Stomach (tissue), 8 donors: ENCODE measurements at regions not wholly inside any gene's neighbourhood (a gene's known extent, or its start where the extent isn't known, plus 50 kb on each side); places are given as distances from the start of the nearest gene placed in this dataset.

Experiments used
- DNase-seq, 2 donors: peaks; one replicate each; pipeline versions ENCODE4 v3.0.0 to v3.0.0-alpha.2; 2013 to 2019
- H3K27ac ChIP-seq, 5 donors: fragments of 200-600 bp in 4 of 5; sonication (generic) in 4 of 5; one replicate each; pipeline ENCODE4 v1.5.1; 2013 to 2019; ENCODE audit warnings: mild to moderate bottlenecking in 1 of 5, moderate library complexity in 1 of 5
- H3K27me3 ChIP-seq, 3 donors: fragments of 200-600 bp; sonication (generic); one replicate each; pipeline ENCODE4 v1.5.1; 2017 to 2019; ENCODE audit warnings: mixed run types in 1 of 3
- H3K36me3 ChIP-seq, 4 donors: fragments of 200-600 bp; sonication (generic); 1 replicate in 3 of 4; 2 replicates in 1 of 4; pipeline ENCODE4 v1.5.1; 2016 to 2019
- H3K4me1 ChIP-seq, 4 donors: fragments of 200-600 bp; sonication (generic); one replicate each; pipeline ENCODE4 v1.5.1; 2016 to 2019
- H3K4me3 ChIP-seq, 4 donors: fragments of 200-600 bp; sonication (generic) in 3 of 4; one replicate each; pipeline ENCODE4 v1.5.1; 2016 to 2019; ENCODE audit warnings: mild to moderate bottlenecking in 1 of 4
- H3K9me3 ChIP-seq, 4 donors: fragments of 200-600 bp; sonication (generic); one replicate each; pipeline ENCODE4 v1.5.1; 2016 to 2019
- CTCF ChIP-seq, 7 experiments: fragments of 450-650 bp in 4 of 7; fragments of 200-600 bp in 3 of 7; sonication (generic) in 3 of 7; IDR thresholded peaks; one replicate each; pipeline ENCODE4 v1.5.1; 2016 to 2019; ENCODE audit warnings: antibody characterized with exemption in 7 of 7, control low read depth in 2 of 7, mild to moderate bottlenecking in 1 of 7
- EP300 ChIP-seq: sonication (generic); formaldehyde crosslinking; IDR thresholded peaks from one replicate; pipeline ENCODE4 v1.6.1; 2017; ENCODE audit warnings: antibody characterized with exemption
- POLR2A ChIP-seq, 4 donors: fragments of 450-650 bp; IDR thresholded peaks; one replicate each; pipeline ENCODE4 v1.6.1; 2016; ENCODE audit warnings: antibody characterized with exemption in 4 of 4, control low read depth in 2 of 4, mild to moderate bottlenecking in 1 of 4, moderate library complexity in 1 of 4
- POLR2AphosphoS5 ChIP-seq, 3 donors: sonication (generic); formaldehyde crosslinking; IDR thresholded peaks; one replicate each; pipeline ENCODE4 v1.6.1; 2016; ENCODE audit warnings: antibody characterized with exemption in 3 of 3
- WGBS, 5 donors: extraction: QIAGEN DNeasy Blood & Tissue Kit in 3 of 5; methylation state at CpG; one replicate each; pipeline versions ENCODE4 v1.1.5 to v1.1.7; 2013 to 2018; 5-methylcytosine and 5-hydroxymethylcytosine counted together
- intact Hi-C: fragments of 100-400 bp; cut with DNase I; formaldehyde crosslinking; loops from one replicate; pipeline ENCODE4 v1.15.1; 2023; ENCODE audit warnings: low total_unique reads
- donor health status: healthy with polysubstance abuse.
- donor health status: Bipolar disorder and iron deficiency.
- donor health status: healthy.

- WGBS, 5 donors: 92 to 97% (median 94%) methylated on average over 14 of the region's 14 CpGs
- no peak for DNase-seq
Observed at GRCh38 chr2:120509213-120509815, 163.4 kb downstream of the INHBB start.

GRCh38 chr2:120509991-120510735 is 164.2 kb downstream of the INHBB start:
- Histone ChIP-seq H3K9me3 (no peaks in the 10 kb centered on the region), H3K27ac (no peak overlapping the region), H3K4me3 (no peak overlapping the region), H3K36me3 (no peaks in the 10 kb centered on the region), H3K27me3 (no peaks in the 10 kb centered on the region), H3K4me1 (peaks cover 0 to 13% (median 8%) of the 10 kb centered on the region in 4 donors)
- TF ChIP-seq EP300: no peak
- TF ChIP-seq CTCF (IDR thresholded peaks at IDR 0.05): no peak
- TF ChIP-seq POLR2A (IDR thresholded peaks at IDR 0.05): no peak
- TF ChIP-seq POLR2AphosphoS5 (IDR thresholded peaks at IDR 0.05): no peak
- intact Hi-C loops: no loop called here
- DNase-seq: no peak
- 86 to 97% (median 94%) methylated on average over 4 to 10 of the region's 10 CpGs for WGBS, 5 donors

More at GRCh38 chr2:120509213-120509815, 163.4 kb downstream of the INHBB start:
- Histone ChIP-seq H3K36me3 (no peaks in the 10 kb centered on the region), H3K4me3 (no peak overlapping the region), H3K9me3 (no peaks in the 10 kb centered on the region), H3K27ac (peak overlapping the region in 1 of 5 donors; percentile 4), H3K4me1 (peaks cover 0 to 13% (median 8%) of the 10 kb centered on the region in 4 donors), H3K27me3 (no peaks in the 10 kb centered on the region)
- TF ChIP-seq CTCF (IDR thresholded peaks at IDR 0.05) (no peak), POLR2A (IDR thresholded peaks at IDR 0.05) (no peak), POLR2AphosphoS5 (IDR thresholded peaks at IDR 0.05) (no peak), EP300 (no peak)
- intact Hi-C loops: no loop called here

GRCh38 chr2:120510751-120511395 is 164.9 kb downstream of the INHBB start:
- Histone ChIP-seq H3K27ac (no peak overlapping the region), H3K4me1 (peaks cover 0 to 13% (median 8%) of the 10 kb centered on the region in 4 donors), H3K4me3 (no peak overlapping the region), H3K27me3 (no peaks in the 10 kb centered on the region), H3K36me3 (no peaks in the 10 kb centered on the region), H3K9me3 (no peaks in the 10 kb centered on the region)
- WGBS, 5 donors: 91 to 97% (median 93%) methylated on average over 9 to 11 of the region's 11 CpGs
- intact Hi-C loops: no loop called here
- no peak for DNase-seq
- TF ChIP-seq EP300: no peak
- no peak for TF ChIP-seq POLR2AphosphoS5 (IDR thresholded peaks at IDR 0.05)
- TF ChIP-seq POLR2A (IDR thresholded peaks at IDR 0.05): no peak
- TF ChIP-seq CTCF (IDR thresholded peaks at IDR 0.05): no peak

- no peak overlapping the region for H3K4me3 ChIP-seq
- H3K27me3 ChIP-seq: no peaks in the 10 kb centered on the region
- TF ChIP-seq POLR2A (IDR thresholded peaks at IDR 0.05) (no peak), CTCF (IDR thresholded peaks at IDR 0.05) (no peak), POLR2AphosphoS5 (IDR thresholded peaks at IDR 0.05) (no peak), EP300 (no peak)
- peaks cover 0 to 14% (median 8%) of the 10 kb centered on the region in 4 donors for H3K4me1 ChIP-seq
- no peaks in the 10 kb centered on the region for H3K9me3 ChIP-seq
- intact Hi-C loops: no loop called here
- WGBS, 5 donors: 62 to 86% (median 78%) methylated on average over 18 of the region's 18 CpGs
- DNase-seq: no peak
- H3K27ac ChIP-seq: no peak overlapping the region
- H3K36me3 ChIP-seq: no peaks in the 10 kb centered on the region
Observed at GRCh38 chr2:120511536-120511935, 165.6 kb downstream of the INHBB start.
